Pancreas (tissue), 10 donors: ENCODE measurements at regions not wholly inside any gene's neighbourhood (a gene's known extent, or its start where the extent isn't known, plus 50 kb on each side); places are given as distances from the start of the nearest gene placed in this dataset.
A peak's percentile ranks its signal among the peaks of the same experiment; 100 is the strongest.

ENCODE experiments used
- ATAC-seq, 4 donors: fragments of 200-7000 bp; cut with Tn5 transposase; one replicate each; pipeline versions ENCODE4 v1.8.0 to v1.9.1; 2020; ENCODE audit warnings: mild to moderate bottlenecking in 4 of 4, moderate library complexity in 4 of 4
- DNase-seq, 6 donors: peaks; one replicate each; pipeline ENCODE4 v3.0.0-alpha.2; 2020
- FAIRE-seq: peaks from 2 replicates; lab custom pipeline; 2012; peaks lifted over from hg19 to GRCh38; lab: Jason Lieb, UNC
- H3K27ac ChIP-seq, 4 donors: fragments of 200-600 bp; sonication (generic); 1 replicate in 3 of 4; 2 replicates in 1 of 4; pipeline versions ENCODE4 v1.5.0 to v1.8.0; 2020
- H3K27me3 ChIP-seq, 4 donors: fragments of 200-600 bp; one replicate each; pipeline ENCODE4 v1.8.0; 2021
- H3K36me3 ChIP-seq, 3 donors: fragments of 200-600 bp; sonication (generic) in 1 of 3; one replicate each; pipeline versions ENCODE4 v1.5.0 to v1.8.0; 2020 to 2021
- H3K4me1 ChIP-seq, 3 donors: fragments of 200-600 bp; one replicate each; pipeline ENCODE4 v1.8.0; 2021
- H3K4me3 ChIP-seq, 4 donors: fragments of 200-600 bp; sonication (generic) in 2 of 4; one replicate each; pipeline versions ENCODE4 v1.5.0 to v1.8.0; 2020 to 2021
- H3K9me3 ChIP-seq, 4 donors: fragments of 200-600 bp; one replicate each; pipeline ENCODE4 v1.8.0; 2021
- WGBS, 2 donors: extraction: QIAGEN DNeasy Blood & Tissue Kit; methylation state at CpG; one replicate each; pipeline ENCODE4 v1.1.7; 2013; 5-methylcytosine and 5-hydroxymethylcytosine counted together
- intact Hi-C, 3 donors: fragments of 100-400 bp; cut with DNase I; formaldehyde crosslinking; loops; one replicate each; pipeline versions ENCODE4 v1.11.1 to v1.14.2; 2022
- TF ChIP-seq, protein P1 (sequence below), 4 donors: fragments of 200-600 bp; sonication (generic) in 3 of 4; IDR thresholded peaks; one replicate each; pipeline versions ENCODE4 v1.5.0 to v1.8.0; 2021; ENCODE audit warnings: antibody characterized with exemption in 4 of 4
- donor health status: healthy with polysubstance abuse.
- donor health status: DM: no; HTN: no; CAD: no; lungs with moderate emphysema.
- donor health status: DM: no; HTN: no; CAD: no.
- donor health status: control.
- donor health status: control.
- donor health status: Bipolar disorder and iron deficiency.
- donor health status: DM: yes; HTN: yes; CAD: no.
- donor health status: DM: no; HTN: no; CAD: no.
- donor health status: DM: no; HTN: no; CAD: no.
- donor health status: DM: yes; HTN: yes; CAD: no.

DNA sequence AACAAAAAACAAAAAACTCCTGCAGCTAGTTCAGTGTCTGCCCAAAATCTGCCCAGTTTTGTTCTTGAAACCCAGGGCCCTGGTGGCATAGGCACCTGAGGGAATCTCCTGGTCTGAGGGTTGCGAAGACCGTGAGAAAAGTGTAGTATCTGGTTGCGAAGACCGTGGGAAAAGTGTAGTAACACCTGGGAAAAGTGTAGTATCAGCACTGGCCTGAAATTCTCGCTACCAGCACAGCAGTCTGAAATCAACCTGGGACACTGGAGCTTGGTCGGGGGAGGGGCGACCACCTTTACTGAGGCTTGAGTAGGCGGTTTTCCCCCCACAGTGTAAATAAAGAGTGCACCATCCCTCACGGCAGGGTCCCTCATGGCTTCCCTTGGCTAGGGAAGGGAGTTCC, 82.5 kb upstream of the SP4 start:
- TF ChIP-seq, protein P1, sequence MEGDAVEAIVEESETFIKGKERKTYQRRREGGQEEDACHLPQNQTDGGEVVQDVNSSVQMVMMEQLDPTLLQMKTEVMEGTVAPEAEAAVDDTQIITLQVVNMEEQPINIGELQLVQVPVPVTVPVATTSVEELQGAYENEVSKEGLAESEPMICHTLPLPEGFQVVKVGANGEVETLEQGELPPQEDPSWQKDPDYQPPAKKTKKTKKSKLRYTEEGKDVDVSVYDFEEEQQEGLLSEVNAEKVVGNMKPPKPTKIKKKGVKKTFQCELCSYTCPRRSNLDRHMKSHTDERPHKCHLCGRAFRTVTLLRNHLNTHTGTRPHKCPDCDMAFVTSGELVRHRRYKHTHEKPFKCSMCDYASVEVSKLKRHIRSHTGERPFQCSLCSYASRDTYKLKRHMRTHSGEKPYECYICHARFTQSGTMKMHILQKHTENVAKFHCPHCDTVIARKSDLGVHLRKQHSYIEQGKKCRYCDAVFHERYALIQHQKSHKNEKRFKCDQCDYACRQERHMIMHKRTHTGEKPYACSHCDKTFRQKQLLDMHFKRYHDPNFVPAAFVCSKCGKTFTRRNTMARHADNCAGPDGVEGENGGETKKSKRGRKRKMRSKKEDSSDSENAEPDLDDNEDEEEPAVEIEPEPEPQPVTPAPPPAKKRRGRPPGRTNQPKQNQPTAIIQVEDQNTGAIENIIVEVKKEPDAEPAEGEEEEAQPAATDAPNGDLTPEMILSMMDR (IDR thresholded peaks at IDR 0.05): no peak
- intact Hi-C loops: no loop called here
- no peaks in the 10 kb centered on the region for H3K27me3 ChIP-seq
- H3K27ac ChIP-seq: no peak overlapping the region
- H3K4me1 ChIP-seq: no peaks in the 10 kb centered on the region
- no peaks in the 10 kb centered on the region for H3K9me3 ChIP-seq
- no peaks in the 10 kb centered on the region for H3K36me3 ChIP-seq
- DNase-seq (no peak), ATAC-seq (no peak), FAIRE-seq (no peak)
- H3K4me3 ChIP-seq: no peak overlapping the region
- 61% methylated on average over 9 of the region's 9 CpGs for WGBS, 2 donors

DNA sequence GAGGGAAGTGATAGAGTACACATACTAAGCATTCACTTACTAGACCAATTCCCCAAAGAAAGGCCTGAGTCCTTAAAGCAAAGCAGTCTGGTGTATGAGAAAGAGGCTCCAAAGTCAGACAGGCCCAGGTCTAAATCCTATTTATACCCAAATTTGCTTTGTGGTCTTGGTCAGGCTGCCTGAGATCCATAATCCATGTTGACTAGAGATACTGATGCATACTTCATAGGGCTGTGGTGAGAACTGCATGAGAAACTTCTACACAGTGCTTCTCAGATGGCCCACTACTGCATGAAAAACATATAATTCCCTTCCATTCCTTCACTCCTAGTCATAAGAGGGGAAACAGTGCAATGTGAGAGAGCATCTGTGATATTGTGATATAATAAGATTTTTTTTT, 81.6 kb upstream of the SP4 start:
- intact Hi-C loops: no loop called here
- TF ChIP-seq, protein P1 (IDR thresholded peaks at IDR 0.05): no peak
- H3K4me1 ChIP-seq: no peaks in the 10 kb centered on the region
- DNase-seq (no peak), FAIRE-seq (no peak), ATAC-seq (no peak)
- H3K27ac ChIP-seq: no peak overlapping the region
- no peak overlapping the region for H3K4me3 ChIP-seq
- no peaks in the 10 kb centered on the region for H3K27me3 ChIP-seq
- H3K9me3 ChIP-seq: no peaks in the 10 kb centered on the region
- no peaks in the 10 kb centered on the region for H3K36me3 ChIP-seq

DNA sequence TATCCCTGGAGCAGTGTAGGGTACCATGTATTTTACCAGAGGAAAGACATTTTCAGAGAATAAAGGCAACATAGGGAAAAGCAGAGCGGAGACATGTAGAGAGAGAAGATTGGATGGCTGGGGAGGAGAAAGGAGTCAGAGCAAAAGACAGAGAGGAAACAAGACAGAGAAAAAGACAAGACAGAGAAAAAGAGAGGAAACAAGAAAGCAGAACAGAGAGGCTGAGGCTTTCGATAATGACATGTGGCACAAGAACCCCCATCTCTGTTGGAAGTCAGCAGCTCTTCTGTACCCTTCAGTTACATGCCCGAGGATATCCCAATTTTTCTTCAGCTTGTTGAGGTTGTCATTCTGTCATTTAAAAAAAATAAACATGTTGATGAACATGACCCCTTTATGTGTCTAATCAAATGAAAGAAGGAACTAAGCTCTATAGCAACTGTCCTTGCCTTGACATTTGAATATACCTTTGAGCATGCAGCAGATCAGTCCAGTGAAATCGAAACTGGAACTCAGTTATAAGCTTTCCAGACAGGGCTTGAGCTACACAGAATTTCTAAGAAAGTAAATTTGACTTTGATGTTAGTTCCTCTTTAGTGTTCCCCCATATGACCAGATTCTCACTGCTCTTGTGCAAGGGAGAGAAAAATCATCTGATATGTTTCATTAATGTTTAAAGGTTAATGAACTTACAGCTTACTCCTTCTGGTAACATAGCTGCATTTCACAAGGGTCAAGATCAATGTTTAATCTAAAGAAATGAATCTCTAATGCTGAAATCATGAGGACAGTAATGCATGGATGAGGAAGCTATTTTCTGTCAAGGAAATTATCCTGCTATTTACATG, 75.1 kb upstream of the SP4 start:
- no peaks in the 10 kb centered on the region for H3K27me3 ChIP-seq
- H3K36me3 ChIP-seq: no peaks in the 10 kb centered on the region
- H3K27ac ChIP-seq: no peak overlapping the region
- 57 to 62% methylated on average over 4 of the region's 4 CpGs for WGBS, 2 donors
- no peaks in the 10 kb centered on the region for H3K4me1 ChIP-seq
- intact Hi-C loops: no loop called here
- no peak overlapping the region for H3K4me3 ChIP-seq
- no peak for DNase-seq
- TF ChIP-seq, protein P1 (IDR thresholded peaks at IDR 0.05): no peak
- peak in 3 of 4 donors; percentile 17 to 80 (median 71) for ATAC-seq
- FAIRE-seq: no peak
- no peaks in the 10 kb centered on the region for H3K9me3 ChIP-seq

DNA sequence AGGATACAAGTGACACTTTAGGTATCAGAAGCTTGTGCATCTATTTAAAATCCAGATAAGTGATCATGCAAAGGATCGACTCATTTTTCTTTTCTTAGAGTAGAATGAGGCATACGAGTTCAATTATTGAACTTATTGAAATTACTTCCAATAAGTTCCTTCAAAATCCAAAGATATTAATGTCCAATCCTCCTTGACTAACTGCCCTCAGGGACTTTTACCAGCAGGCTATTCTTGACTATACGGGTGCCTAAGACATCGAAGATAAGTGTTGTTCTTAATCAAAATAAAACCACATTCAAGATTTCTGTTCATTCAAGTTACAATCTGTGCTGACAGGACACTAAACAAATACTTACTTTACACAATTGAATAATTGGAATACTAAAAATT, 74.5 kb upstream of the SP4 start:
- Histone ChIP-seq H3K27me3 (no peaks in the 10 kb centered on the region), H3K36me3 (no peaks in the 10 kb centered on the region), H3K4me1 (no peaks in the 10 kb centered on the region), H3K4me3 (no peak overlapping the region), H3K27ac (no peak overlapping the region), H3K9me3 (no peaks in the 10 kb centered on the region)
- WGBS, 2 donors: 55 to 63% methylated on average over 4 of the region's 4 CpGs
- TF ChIP-seq, protein P1 (IDR thresholded peaks at IDR 0.05): no peak
- FAIRE-seq (no peak), ATAC-seq (no peak), DNase-seq (no peak)
- intact Hi-C loops: no loop called here

DNA sequence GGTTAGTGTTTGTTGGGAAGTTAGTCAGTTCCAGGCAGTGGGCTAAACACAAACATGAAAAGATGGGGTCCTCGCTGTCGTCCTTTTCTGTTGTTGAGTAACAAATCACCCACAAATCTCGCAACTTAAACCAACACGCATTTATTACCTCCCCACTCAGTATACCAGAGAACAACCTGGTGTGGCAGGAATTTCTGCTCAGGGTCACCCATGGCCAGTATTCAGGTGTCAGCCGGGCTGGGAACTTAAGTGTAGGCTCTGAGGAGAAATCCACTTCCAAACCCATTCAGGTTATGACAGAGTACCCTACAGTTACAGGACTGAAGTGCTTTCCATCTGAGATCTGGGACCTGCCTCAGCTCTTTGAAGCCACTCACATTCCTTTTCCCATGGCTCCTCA, 73.6 kb upstream of the SP4 start:
- Histone ChIP-seq H3K36me3 (no peaks in the 10 kb centered on the region), H3K9me3 (no peaks in the 10 kb centered on the region), H3K4me1 (no peaks in the 10 kb centered on the region), H3K4me3 (no peak overlapping the region), H3K27me3 (no peaks in the 10 kb centered on the region), H3K27ac (no peak overlapping the region)
- ATAC-seq: no peak
- DNase-seq: no peak
- intact Hi-C loops: no loop called here
- WGBS, 2 donors: 86 to 92% methylated on average over 5 of the region's 5 CpGs
- TF ChIP-seq, protein P1 (IDR thresholded peaks at IDR 0.05): no peak
- no peak for FAIRE-seq
